NCI-H2227 (cell line): ENCODE measurements at regions not wholly inside any gene's neighbourhood (a gene's known extent, or its start where the extent isn't known, plus 50 kb on each side); places are given as distances from the start of the nearest gene placed in this dataset.
"Not testable (repeated sequence)": the region's sequence is repeated elsewhere in the genome, so short reads cannot be mapped to it uniquely, and the experiment has no call there.

ENCODE experiments used
- DNase-seq: peaks from one replicate; lab custom pipeline; 2025; ENCODE audit not compliant: unreplicated experiment; lab: John Stamatoyannopoulos, UW

DNA sequence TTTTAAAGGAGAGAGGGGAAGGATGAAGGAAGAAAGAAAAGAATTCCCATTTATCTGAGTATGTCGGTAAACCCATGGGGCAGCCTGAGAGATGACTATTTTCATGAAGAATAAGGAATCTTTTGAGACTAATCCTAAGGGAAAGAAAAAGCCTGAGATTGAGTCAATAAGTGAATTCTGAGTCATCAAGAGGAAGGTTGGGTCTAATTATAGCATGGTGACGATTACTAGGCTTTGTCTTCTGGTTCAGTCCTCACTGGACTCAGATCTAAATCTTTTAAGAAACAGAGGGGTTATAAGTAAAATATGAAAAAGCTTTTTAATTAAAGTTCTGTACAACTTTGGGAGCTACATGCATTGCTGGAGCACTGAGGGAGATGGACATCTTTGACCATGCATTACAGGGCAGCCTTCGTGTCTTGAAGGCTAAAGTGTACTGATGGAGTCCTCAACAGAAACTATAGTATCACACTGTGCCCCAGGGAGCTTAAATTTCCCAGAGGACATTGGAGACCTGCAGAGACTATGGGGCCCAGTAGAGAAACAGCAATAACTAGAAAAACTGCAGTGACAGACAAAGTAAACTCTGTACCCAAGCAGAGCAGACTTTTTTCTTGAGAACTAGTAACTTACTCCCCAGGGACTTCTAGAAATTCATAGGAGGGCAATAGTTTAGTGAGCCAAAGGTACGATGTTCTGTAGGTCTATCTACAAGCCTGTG lies 260.9 kb downstream of the RAD51AP2 start:
- DNase-seq: no peak

DNA sequence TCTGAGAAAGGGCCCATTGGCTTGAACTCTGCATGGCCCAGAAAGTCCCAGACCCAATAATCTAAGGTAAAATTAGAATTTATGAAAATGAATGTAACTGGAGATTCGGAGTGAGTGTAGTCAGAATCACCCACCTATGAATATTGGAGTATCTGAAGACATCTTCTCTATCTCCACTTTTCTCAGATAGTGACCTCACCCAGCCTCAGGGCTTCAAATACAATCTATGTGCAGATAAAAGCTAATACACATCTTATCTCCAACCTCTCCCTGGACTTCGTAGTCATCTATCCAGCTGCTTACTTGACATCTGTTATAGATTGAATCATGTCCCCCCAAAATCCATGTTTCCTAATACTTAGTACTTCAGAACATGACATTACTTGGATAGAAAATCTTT lies 263.2 kb downstream of the RAD51AP2 start:
- no peak for DNase-seq

DNA sequence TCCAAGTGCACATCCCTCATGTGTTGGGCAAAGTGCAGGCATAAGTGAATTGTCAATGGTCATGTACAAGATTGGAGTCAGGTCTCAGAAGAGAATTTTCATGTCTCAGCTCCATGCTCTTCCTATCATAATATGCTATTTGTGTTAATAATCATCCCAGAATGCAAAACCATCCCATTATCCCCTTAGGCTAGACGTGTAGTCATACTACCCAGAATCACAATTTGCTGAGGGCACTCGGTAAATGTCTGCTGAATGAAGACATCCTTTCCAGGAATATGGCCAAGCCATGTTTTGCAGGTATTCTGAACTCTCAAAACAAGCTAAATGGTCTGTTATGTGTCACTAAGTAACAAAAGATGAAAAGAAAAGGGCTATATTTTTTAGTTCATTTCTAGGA lies 263.8 kb downstream of the RAD51AP2 start:
- no peak for DNase-seq

DNA sequence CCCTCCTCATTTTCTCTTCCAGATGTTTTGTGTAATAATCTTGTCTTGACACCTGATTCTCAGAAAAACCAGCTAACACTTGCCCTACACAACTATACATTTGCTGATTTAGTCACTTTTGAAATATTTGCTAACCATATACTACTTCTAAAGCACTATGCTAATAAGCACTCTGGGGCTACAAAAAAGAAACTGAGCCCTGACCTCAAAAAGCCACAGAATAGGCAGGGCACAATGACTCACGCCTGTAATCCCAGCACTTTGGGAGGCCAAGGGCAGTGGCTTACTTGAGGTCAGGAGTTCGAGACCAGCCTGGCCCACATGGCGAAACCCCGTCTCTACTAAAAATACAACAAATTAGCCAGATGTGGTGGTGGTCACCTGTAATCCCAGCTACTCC lies 266.0 kb downstream of the RAD51AP2 start:
- no peak for DNase-seq

DNA sequence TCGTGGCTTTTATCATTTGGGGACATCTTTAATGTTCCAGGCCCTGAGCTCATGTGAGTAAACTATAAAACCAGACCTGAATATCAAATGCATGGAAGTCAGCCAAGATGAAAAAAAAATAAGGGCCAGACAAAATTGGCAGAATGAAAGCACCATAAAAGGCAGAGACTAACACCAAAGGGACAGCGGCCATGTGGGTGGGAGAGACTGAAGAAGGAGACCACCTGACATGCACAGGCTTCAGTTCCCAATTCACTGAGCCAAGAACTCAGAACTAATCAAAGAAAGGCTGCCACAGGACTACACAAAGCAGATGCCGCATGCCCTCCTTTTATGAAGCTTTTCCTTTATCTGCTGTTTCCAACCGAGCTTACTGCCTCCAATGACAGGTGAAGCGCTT lies 267.1 kb downstream of the RAD51AP2 start:
- DNase-seq: no peak

DNA sequence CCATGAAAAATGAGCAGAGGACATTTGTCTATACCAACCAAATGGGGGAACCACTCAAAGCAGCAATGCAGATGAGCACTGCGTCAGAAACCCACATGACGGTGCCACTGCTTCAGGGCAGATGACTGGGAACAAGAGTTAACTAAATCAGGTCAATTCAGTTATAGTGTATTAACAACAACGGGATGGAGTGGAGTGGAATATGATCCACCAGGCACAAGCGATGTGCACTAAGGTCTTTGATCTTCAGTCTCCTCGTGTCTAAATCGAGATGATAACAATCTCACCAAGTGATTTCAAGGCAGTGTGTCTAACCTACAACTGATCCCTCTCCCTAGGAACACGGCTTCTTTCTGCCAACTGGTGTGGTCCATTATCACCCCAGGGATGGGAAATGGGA lies 269.0 kb downstream of the RAD51AP2 start:
- DNase-seq: no peak

DNA sequence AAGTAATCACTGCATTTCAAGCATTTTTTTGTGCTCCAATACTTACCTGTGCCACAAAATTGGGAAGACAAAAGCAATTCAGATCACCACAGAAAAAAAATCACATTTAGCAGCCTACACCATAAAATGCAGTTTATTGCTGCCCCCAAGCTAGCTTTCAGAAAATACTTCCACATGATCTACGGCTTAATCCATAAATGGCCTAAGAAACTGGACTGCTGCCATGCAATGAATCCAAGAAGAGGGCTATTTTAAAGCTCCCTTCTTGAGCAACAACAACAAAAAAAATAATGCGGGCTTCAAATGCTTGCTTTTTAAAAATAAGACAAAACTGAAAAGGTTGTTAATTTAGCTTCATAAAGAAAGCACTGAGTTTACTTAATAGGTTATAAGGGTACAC lies 272.3 kb downstream of the RAD51AP2 start:
- no peak for DNase-seq

DNA sequence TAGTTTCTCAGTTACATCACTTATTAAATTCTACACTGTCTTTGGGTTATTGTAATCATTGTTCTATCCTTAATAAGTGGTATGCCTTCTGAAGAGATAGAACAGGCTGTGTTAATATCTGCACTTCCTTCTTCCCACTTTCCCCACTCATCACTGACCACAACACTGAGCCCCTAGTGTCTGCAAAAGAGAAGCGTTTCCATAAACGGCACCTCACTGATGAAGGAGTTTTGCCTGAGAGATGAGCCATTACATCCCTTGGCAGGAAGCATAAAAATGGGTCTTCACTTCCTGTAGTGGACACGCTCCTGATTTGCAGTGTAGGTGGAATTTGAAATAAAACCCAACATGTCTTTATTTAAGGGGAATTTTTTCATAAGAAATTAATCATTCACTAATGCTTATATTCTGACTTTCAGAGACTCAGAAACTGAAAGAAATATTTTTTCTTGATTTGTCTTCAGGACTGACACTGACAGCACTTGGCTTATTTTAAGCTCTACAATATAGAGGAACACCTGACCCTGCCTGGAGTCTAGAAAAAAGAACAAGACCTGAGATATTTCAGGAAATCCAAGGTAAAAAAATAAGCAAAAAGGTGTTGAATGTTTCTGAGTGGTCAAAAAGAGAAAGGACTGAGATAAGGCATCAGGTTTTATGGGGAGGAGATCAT lies 275.3 kb downstream of the RAD51AP2 start:
- DNase-seq: no peak

DNA sequence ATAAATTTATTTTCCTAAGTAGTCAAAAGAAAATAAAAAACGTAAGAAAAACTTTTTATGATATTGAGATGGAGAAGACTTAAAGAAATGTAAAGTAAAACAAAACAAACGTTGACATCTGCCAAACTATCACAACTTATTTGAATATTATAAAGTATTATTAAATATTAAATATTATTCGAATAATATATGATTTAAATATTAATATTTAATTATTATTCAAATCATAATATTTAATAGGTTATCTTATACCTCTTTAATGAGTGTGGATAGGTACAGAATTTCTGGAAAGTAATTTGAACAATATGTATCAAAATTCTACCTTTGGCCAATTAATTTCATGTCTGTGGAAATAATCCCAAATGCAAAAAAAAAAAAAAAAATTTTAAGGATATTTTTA lies 278.7 kb downstream of the RAD51AP2 start:
- no peak for DNase-seq

DNA sequence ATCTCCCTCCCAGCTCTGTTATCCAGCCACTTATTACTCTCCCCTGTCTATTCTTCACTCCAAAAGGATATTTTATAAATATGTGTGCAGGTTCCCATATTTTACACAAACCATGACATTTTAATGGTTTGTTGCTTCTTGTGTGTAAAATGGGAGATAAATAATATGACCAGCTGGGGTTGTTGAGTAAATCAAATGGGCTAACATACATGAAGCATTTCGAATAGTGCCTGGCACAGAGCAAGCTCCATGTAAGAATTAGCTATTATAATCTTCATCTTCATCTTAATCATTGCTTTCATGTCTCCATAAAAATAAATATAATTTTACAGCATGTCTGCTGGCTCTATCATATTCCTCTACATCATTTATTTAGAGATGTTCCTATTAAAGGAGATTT lies 283.1 kb downstream of the RAD51AP2 start:
- no peak for DNase-seq

DNA sequence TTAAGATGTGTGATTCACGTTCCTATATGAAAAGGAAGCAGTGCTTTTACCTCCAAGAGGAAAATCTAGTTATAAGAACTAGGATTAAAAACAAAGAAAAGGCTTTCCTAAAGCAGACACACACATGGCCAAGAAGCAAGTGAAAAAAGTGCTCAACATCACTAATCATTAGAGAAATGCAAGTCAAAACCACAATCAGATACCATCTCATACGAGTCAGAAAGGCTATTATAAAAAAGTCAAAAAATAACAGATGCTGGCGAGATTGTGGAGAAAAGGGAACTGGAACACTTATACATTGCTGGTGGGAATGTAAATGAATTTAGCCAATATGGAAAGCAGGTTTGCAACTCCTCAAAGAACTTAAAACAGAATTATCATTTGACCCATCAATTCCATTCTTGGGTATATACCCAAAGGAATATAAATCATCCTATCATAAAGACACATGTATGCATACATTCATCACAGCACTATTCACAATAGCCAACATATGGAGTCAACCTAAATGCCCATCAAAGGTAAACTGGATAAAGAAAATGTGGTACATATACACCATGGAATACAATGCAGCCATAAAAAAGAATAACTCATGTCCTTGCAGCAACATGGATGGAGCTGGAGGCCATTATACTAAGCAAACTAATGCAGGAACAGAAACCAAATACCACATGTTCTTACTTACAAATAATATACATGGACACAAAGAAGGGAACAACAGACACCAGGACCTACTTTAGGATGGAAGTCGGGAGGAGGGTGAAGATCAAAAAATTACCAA lies 285.3 kb downstream of the RAD51AP2 start:
- no peak for DNase-seq

DNA sequence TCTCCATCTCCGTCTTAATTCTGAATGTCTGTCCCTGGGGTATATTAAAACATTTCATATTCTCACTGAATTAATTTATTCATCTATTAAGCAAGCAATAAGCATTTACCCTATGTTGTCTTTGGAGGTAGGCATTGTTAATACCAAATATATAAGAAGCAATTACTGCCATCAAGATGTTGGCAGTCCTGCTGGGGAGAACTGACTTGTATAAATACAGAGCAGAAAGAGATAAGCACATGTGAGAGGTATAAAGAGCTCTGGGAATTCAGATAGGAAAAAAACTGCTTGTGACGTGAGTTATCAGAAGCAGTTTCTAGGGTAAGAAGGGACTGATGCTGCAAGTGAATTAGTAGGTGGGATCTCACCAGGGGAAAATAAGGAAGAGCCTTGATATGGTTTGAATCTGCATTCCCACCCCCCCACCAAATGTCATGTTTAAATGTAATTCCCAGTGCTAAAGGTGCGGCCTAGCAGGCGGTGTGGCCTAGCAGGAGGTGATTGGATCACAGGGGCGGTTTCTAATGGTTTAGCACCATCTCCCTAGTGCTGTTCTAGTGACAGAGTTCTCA lies 286.8 kb downstream of the RAD51AP2 start:
- no peak for DNase-seq

DNA sequence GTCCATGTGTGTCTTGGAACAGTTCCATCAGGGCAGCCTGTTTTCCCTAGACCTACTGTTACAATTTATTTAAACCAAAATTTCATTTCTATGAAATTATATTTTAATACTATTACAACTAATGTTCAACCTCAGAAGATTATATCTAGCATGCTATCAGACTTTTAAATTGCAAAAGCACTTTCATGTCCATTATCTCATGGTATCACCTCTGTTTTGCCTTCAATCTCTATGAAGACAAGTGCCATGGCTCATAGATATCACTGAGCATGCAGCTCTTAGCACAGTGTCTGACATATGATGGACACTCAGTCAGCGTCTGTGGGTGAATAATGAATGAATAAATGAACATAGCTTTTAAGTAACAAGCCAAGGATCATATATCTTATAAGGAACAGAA lies 288.8 kb downstream of the RAD51AP2 start:
- no peak for DNase-seq

DNA sequence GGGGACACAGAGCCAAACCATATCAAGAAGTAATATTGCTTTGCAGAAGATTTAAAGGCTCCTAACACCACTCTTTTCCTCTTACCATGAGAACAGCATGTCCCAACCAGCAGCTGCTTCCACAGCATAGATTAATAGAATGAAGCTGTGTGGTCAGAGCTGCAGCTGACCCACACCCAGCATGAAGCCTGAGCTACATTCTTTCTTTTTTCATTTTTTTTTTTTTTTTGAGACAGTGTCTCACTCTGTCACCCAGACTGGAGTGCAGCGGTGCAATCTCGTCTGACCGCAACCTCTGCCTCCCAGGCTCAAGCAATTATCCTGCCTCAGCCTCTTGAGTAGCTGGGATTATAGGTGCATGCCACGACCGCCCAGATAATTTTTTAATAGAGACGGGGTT lies 289.8 kb downstream of the RAD51AP2 start:
- no peak for DNase-seq

DNA sequence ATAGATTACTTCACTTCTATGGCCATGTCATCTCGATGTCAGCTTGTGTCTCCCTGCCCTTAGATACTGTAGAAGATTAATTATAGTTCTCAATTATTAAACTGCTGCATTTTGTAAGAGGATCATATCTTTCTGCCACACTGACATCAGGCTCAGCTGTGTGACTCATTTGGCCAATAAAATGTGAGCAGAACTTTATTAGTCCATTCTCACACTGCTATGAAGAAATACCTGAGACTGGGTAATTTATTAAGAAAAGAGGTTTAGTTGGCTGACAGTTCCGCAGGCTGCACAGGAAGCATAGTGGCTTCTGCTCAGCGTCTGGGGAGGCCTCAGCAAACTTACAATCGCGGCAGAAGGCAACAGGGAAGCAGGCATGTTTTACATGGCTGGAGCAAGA lies 290.4 kb downstream of the RAD51AP2 start:
- no peak for DNase-seq

DNA sequence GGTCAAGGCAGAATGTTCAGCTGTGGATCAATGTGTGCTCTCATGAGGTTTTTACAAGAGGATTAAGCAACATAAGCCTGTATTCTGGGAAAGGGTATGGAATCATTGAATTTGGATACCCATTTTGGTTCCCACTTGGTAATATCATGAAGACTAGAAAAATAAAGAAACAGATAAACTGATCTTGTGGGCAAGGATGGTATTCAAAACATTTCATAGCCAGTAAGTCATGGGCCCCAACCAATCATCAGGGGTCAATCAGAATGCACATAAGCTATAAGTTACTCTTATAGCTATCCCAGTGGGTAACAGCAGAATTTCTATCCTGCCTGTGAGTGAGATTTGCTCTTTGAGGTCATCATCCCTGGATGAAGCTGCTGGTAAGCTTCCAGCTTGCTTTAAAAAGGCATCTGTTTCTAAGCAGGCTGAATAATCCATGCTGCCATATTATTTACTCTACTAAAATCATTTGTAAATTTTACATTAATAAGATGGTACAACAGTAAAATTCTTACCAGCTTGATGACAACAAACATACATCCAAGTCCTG lies 291.2 kb downstream of the RAD51AP2 start:
- DNase-seq: no peak

DNA sequence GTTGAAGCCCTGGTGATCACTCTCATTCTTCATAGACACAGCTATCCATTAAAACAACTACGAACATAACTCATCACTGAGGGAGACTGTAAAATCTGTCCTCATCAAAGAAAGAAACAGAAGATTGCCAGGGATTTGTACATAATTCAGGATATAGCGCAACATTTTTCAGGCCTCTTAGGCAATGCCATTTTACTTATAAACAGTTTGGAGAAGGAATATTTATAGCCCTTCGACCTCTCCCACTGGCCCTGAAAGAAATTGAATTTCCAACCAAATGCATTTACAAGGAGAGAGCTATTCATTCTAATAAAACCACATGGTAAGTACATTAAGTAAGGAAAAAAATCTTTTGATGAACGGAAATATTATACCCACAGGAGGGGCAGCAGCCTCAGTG lies 295.0 kb downstream of the RAD51AP2 start:
- no peak for DNase-seq

DNA sequence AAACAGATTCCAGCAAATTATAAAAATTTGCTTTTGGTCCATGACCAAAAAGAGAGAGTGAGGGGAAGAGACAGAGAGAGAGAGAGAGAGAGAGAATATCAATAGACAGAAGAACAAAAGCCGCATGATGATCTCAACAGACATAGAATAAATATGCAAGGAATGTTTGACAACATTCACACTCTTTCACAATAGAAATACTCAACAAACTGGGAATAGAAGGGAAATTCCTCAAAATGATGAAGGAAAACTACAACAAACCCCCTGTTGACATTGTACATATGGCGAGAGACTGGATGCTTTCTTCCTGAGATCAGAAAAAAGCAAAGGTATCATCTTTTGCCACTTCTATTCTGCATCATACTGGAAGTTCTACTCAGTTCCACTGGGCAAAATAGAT lies 309.7 kb downstream of the RAD51AP2 start:
- DNase-seq: no peak

DNA sequence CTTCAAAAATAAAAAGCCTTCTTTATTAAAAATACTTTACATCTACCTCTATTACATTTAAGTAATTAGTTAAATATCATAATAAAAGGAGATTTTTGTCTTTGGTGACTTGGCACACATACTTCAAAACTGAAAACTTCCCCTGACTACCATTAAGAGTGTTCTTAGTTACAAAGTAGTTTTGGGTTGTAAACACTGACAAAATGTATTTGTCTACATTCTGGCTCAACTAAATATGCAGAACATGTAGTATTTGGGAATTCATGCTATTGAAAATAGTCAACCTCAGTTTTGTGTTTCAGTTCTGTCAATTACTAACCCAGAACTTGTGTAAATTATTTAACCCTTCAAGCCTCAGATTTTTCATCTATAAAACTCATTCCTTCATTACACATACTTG lies 311.5 kb downstream of the RAD51AP2 start:
- DNase-seq: no peak

DNA sequence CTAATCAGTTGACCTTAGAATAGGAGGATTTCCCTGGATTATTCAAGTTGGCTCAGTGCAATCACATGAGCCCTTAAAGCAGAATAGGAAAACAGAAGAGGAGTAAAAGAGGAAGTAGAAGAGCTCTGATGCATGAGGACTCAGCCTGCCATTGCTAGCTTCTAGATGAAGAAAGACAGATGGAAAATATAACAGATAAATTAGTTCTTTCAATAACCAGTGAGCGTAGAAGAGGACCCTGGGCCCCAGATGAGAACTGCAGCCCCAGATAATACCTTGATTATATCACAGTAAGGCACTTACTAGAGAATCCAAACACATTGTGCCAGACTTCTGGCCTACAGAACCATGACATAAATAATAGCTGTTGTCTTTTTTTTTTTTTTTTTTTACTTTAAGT lies 314.0 kb downstream of the RAD51AP2 start:
- not testable (repeated sequence) for DNase-seq

DNA sequence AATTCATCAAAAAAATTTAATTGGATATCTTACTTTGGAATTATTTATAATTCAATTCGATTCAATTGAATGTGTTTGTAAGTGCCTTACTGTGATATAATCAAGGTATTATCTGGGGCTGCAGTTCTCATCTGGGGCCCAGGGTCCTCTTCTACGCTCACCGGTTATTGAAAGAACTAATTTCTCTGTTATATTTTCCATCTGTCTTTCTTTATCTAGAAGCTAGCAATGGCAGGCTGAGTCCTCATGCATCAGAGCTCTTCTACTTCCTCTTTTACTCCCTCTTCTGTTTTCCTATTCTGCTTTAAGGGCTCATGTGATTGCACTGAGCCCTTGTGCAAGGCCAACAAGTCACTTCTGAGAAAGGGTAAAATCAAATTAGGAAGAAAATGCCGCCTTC lies 315.6 kb downstream of the RAD51AP2 start:
- DNase-seq: not testable (repeated sequence)

DNA sequence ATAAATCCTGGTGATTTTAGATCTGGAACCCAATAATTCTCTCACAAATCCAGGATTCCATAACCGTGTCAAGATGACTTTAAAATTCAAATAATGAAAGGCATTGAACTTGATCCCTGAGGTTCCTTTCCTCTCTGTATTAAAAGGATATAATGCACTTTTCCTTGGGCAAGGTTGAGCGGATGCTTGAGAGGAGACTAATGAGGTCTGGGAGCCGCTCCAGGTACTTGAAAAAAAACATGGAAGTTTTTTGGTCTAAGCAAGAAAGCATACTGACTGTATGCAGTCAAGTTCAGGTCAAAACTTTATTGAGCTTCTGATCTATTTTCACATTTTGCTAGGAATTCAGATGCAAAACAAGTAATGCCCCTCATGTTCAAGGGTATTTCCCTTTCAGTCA lies 318.5 kb downstream of the RAD51AP2 start:
- no peak for DNase-seq
